GM18951 (cell line): ENCODE measurements at regions not wholly inside any gene's neighbourhood (a gene's known extent, or its start where the extent isn't known, plus 50 kb on each side); places are given as distances from the start of the nearest gene placed in this dataset.

Source experiments
- POLR2A ChIP-seq: IDR thresholded peaks from 4 replicates; pipeline ENCODE4 v1.6.1; 2011; ENCODE audit warnings: mild to moderate bottlenecking; ENCODE audit not compliant: insufficient read length, insufficient read depth; ENCODE audit errors: extremely low read depth
- in situ Hi-C: fragments of 300-500 bp; cut with MboI; formaldehyde crosslinking; loops from one replicate; pipeline ENCODE4 v1.12.0; 2022; ENCODE audit warnings: low sequenced_read_pairs, mixed read lengths, inconsistent platforms; ENCODE audit not compliant: unreplicated experiment

DNA sequence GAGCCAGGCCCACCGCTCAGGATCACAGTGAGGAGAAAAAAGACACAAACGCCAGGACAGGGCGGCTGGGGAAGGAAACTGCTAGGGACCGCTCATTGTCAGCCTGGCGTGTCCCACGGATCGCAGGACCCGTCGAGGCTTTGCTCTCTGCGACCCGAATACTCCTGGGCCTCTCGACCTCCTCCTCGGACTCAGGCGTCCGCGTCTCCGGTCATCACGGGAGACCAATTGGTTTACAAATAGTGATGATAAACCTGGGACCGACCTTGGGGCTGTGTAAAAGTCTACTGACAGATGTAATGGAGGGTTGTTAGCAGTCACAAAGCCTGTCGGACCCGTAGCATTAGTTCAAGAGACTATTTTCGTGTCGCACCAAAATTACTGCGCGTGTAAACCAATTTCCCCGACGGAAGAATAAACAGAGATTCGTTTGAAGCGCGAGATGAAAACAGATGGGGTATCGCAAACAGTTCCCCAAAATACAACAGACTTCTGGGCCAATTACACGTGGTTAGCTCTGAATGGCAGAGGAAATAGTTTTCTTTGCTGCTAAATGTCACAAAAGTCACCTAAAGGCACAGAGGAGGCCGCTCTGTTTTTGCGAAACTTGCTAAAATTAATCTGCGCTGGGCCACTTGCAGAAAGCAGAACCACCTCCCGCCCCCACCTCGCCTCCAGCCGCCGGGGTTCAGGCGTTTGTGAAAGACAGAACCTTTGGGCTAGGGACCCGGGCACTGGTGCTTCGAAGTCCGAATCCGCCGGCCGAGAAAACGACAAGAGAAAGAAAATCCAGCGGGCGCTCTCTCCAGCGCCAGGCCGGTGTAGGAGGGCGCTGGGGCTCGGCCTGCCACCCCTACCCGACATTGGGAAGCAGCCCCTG lies 67.6 kb downstream of the FOXD1 start:
- in situ Hi-C loops = no loop called here
- TF ChIP-seq POLR2A = no peak

DNA sequence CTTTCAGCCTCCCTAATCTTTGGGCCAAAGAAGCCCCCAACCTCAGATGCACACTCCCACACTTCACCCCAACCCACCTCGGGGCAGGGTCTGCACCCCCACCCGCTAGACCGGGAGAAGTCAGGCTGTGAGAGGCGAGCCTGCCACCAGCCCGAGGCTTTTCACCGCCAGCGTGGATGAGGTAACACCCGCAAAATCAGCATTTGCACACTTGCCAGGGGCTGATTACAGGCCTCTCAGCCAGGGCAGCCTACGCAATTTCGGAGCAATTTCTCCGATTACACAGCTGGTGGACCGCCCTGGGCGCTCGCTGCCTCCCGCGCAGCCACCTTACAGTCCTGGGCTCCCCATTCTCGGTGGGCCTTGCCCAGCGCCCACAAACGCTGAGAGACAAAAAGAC lies 68.5 kb downstream of the FOXD1 start:
- no peak for TF ChIP-seq POLR2A
- in situ Hi-C loops = no loop called here

DNA sequence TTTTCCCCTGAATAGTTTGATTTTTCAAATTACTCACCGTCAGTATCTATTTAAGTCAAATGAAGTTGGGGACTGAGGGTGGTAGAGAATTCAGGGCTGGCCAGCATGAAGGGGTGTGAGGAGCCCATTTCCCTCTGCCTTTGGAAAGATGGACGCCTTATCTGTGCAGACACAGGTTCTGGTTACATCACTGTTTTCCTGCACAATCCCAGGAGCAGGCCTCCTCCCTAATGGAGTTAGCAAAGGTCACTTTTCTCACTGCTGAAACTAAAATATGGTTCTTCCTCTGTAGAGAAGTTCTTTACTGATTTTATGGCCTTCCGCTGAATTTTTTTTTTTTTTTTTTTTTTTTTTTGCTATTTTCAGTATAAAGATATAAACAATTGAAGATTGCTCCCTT lies 69.1 kb downstream of the FOXD1 start:
- in situ Hi-C loops = no loop called here
- no peak for TF ChIP-seq POLR2A

DNA sequence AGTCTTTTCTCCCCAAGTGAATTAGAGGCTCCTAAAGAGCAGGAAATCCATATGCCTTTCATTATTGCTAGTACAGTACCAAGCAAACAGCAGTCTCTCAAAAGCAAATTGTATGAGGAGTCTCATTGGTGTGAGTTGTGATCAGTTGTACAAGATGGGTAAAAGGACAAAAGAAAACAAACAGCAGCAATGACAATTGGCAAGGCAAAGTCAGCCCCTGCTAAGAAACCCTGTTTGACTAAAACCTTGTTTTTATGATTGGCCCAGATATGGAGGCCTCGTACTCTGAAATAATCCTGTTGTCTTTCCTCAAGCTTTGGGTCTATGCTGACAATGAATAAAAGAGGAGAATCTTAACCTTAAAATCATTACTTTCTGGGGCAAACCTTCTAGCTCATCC lies 69.8 kb downstream of the FOXD1 start:
- no peak for TF ChIP-seq POLR2A
- in situ Hi-C loops = no loop called here

DNA sequence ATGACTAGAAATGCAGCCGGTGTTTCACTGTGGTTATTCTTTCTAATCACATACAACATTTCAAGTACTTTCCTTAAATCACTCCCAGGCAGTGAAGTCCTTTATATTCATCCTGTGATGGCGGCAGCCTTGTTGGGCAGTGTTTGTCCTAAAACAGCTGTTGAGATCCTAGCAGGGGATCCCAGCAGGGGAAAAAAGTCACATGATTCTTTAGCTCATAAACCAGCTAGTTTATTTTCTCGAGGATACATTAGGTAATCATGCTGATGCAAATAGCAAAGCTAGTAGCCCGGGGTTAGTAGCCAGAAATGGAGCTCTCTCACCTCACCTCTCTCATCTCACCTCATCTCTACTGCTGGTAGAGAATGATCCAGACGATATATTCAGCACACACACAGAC lies 70.5 kb downstream of the FOXD1 start:
- no peak for TF ChIP-seq POLR2A
- in situ Hi-C loops = no loop called here

DNA sequence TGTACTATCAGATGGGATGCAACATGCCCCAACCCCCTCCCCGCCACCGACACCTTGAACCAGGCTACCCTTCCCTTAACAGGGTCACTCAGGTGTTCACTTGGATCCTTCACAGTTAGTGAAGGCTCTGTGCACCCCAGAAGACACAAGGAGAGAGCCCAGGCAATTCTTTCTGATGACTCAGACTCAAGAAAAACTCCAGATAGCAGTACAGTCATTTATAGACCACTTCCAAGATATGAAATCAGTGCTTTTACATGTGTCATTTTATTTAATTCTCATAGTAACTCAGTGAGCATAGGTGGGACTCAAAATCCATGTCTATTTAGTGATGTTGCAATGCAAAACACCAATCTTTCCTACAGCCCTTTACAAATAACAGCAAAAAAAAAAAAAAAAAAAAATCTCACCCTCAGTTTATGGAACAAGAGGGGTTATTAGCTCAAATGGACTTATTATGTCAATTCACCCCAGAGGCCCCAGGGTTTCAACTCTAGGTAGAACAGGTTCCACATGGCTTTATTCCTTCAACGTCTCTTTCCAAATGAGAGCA lies 71.9 kb downstream of the FOXD1 start:
- in situ Hi-C loops = no loop called here
- TF ChIP-seq POLR2A = no peak

DNA sequence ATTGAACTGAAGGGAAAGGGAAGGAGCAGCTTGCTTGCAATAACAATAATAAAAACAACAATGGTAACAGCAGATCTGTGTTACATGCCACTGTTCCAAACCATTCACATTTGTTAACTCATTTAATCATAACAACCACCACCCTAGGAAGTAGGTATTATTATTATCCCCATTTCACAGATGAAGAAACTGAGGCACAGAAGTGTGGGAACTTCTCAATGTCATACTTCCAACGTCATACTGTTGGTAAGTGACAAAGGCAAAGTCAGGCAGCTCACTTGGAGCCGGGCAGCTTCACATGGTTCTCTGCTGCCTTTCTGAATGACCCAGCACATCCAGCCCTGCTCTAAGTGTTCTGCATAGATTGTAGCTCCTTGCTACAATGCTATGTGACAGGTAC lies 72.6 kb downstream of the FOXD1 start:
- in situ Hi-C loops = no loop called here
- no peak for TF ChIP-seq POLR2A

DNA sequence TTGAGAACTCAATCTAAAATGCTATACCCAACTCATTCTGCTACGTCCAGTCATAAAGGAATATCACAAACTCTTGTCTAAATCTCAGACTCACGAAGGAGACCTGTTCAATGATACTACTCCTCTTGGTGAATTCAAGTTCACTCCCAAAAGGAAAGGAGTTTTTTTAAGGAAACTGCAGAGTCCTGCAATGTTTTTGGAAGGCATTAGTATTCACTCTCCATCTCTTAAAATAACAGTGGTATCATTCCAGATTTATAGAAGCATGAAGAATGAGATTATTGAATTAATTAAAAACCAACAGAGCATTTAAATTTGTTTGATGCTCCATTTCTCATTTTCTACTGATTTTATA lies 73.4 kb downstream of the FOXD1 start:
- in situ Hi-C loops = no loop called here

DNA sequence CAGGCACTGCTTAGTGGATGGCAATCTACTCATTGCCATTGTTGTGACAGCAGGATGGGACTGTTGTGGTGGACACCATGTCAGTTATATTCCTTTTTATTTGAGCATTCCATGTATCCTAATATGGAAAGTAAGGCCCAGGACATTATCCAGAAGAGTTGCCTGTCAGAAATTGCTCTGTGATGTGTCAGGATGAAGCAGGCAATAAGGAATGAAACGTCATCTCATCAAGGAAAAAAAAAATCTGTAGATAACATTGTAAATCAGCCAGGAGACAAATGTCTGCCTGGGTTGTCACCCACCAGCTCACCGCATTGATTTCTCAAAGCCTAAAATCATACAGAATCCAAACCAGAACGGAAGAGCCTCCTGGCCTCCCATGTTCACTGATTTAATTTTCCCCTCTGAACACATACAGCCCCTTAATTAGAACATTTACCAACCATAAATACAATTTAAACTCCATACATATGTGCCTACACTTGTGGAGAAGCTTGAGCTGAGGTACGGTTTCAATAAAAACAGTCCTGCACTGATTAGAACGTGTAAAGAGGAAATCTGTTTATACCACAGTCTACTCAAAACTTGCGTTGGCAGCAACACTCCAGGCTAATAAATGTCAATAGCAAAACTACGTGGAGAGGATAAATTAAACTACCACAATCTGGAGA lies 73.9 kb downstream of the FOXD1 start:
- in situ Hi-C loops = no loop called here
- no peak for TF ChIP-seq POLR2A

More for the DNA sequence above, 73.4 kb downstream of the FOXD1 start:
- no peak for TF ChIP-seq POLR2A

DNA sequence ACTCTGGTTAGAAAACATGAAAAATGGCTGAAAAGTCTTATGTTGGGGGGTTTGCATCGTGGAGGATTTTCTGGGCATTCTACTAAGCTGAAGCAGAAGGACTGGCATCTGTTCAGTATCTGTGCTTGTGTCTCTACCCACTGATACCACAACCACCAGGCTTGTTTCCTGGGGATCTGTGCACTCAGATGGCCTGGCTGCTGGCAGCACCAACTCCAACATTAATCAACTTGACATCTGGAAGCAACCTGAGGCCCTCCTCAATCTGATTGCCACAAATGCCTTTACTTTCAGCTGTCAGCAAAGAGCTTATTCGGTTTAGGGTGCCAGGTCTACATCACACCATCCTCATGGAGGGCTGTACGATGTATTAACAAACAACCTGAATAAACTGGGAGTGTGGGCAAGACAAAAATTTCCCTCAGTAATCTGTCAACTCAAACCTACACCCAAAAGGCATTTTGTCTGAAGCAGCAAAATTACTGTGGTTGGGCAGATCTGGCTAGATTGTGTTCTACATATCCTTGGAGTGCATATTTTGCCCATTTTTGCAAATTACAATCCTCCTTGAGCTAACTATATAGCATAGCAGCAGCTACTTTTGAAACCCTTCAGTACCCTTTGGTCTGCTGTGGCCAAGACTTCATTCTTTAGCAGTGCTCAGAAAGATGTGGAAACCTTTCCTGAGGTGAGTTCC lies 74.6 kb downstream of the FOXD1 start:
- TF ChIP-seq POLR2A = no peak
- in situ Hi-C loops = no loop called here

DNA sequence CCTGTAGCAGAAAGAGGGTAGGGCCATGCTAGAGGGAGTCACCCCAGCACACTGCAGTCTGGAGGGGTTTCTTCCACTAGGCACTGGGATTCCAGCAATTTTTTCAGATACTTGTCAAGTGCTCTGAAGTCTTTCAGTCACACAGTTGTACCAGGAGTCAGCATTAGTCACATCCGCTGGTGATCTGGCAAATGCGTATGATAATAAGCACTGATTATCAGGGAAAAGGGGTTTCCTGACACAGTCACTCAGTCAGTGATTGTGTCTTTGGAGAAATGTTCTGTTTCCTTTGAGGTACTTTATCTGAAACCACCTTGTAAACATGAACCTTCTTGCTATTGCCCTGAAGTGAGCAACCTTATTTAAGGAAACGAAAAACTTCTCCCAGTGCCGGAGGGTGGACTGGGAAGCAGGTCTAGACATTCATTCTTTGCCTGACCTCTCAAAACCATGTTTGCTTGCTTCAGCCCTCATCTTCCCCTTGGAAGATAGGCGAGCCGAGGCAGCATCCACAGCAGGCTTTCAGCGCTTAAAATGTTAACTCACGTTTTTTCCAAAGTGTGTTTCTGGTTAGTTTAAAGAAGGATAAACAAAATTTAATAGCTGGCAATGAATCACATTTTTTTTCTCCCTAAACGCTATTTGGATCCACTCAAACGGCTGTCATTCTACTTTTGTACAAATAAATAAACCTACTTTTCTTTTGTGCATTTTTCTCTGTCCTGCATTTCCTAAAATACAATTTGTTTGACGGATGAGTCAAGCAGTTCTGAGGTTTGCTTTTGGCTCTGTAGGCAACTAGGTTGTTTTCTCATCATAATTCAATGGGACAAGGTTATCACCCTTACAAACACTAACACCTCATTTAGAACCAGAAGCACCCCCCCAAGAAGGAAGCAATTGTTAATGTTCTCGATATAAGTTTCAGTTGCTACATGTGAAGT lies 77.7 kb downstream of the FOXD1 start:
- no peak for TF ChIP-seq POLR2A

DNA sequence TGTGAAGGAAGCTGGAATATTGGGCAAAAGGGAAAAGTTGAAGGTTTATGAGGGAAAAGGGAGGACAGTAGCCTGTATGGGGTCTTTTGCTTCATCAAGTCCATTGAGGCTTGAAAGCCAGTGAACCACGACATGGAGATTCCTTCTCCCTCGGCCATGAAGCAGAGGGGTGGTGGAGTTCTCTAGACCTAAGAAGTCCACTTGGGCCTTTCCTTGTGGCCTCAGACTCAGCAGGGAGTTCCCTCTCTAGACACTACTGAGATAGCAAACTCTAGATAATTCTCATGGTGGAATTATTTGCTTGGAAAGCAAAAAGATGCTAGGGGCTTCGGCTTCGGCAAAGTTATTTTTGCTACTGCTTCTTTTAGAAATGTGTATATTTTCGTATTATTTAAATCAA lies 78.5 kb downstream of the FOXD1 start:
- TF ChIP-seq POLR2A = no peak
- in situ Hi-C loops = no loop called here

More for the DNA sequence above, 77.7 kb downstream of the FOXD1 start:
- in situ Hi-C loops = no loop called here

DNA sequence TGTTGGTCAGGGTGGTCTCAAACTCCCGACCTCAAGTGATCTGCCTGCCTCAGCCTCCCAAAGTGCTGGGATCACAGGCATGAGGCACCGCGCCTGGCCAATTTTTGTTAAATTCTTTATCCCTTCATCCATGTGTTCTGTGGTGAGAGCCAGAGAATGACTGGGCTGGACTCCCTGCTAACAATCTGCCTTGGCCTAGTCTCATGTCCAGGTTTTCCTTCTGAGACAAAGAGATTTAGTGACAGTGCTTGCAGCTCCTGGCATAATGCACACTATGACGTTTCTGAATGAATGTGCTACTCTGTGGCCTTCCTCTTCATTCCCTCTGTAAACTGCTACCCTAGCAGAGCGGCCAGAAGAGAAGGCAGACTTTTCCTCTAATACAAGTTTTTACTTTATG lies 79.3 kb downstream of the FOXD1 start:
- TF ChIP-seq POLR2A = no peak
- in situ Hi-C loops = no loop called here

DNA sequence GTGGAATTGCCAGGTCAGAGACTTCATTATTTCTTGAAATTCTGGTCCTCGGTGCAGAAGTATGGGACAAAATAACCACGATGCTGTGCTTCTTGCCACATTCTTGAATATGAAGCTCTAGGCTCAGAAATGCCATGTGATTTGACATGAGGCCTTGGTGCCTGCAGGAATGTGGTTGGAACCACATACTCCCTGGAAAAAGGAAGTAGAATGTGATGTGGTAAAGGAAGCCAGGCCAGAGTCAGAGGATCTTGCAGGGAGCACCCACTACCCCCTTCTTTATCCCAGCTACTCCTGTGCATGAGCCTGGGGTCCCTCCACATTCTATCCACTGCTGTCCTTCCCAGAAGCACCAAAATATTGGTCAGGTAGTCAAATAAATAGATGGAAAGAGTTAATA lies 80.9 kb downstream of the FOXD1 start:
- in situ Hi-C loops = no loop called here
- TF ChIP-seq POLR2A = no peak
